Right lobe of liver (tissue), 4 donors: ENCODE measurements at regions not wholly inside any gene's neighbourhood (a gene's known extent, or its start where the extent isn't known, plus 50 kb on each side); places are given as distances from the start of the nearest gene placed in this dataset.

ENCODE experiments used
- POLR2A ChIP-seq: fragments of 450-650 bp; IDR thresholded peaks from one replicate; pipeline ENCODE4 v1.6.1; 2017; ENCODE audit warnings: antibody characterized with exemption, mild to moderate bottlenecking
- TF ChIP-seq, protein P1 (sequence below), 4 donors: fragments of 200-600 bp in 3 of 4; fragments of 450-650 bp in 1 of 4; IDR thresholded peaks; one replicate each; pipeline versions ENCODE4 v1.5.1 to v1.8.0; 2016 to 2022; ENCODE audit warnings: antibody characterized with exemption in 4 of 4, mild to moderate bottlenecking in 2 of 4
- donor health status: DM: no; HTN: no; CAD: no.
- donor health status: DM: no; HTN: no; CAD: no.
- donor health status: DM: no; HTN: yes; CAD: no.

DNA sequence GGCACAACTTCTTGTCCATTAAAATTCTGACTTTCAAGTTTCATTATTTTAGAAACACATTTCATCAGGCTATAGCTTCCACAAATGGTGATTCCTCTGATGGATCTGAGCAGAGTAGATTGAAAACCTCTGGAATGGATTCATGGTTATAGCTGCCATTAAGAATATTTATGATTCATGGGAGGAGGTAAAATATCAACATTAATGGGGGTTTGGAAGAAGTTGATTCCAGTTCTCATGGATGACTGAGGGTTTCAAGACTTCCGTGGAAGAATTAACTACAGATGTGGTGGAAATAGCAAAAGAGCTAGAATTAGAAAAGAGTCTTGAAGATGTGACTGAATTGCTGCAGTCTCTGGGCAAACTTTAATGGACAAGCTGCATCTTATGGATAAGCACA is 797.4 kb downstream of the SUCLG1 start:
- TF ChIP-seq, protein P1, sequence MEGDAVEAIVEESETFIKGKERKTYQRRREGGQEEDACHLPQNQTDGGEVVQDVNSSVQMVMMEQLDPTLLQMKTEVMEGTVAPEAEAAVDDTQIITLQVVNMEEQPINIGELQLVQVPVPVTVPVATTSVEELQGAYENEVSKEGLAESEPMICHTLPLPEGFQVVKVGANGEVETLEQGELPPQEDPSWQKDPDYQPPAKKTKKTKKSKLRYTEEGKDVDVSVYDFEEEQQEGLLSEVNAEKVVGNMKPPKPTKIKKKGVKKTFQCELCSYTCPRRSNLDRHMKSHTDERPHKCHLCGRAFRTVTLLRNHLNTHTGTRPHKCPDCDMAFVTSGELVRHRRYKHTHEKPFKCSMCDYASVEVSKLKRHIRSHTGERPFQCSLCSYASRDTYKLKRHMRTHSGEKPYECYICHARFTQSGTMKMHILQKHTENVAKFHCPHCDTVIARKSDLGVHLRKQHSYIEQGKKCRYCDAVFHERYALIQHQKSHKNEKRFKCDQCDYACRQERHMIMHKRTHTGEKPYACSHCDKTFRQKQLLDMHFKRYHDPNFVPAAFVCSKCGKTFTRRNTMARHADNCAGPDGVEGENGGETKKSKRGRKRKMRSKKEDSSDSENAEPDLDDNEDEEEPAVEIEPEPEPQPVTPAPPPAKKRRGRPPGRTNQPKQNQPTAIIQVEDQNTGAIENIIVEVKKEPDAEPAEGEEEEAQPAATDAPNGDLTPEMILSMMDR (IDR thresholded peaks at IDR 0.05): no peak
- no peak for TF ChIP-seq POLR2A
